GM19452 (cell line): ENCODE measurements at regions not wholly inside any gene's neighbourhood (a gene's known extent, or its start where the extent isn't known, plus 50 kb on each side); places are given as distances from the start of the nearest gene placed in this dataset.
"Not testable (repeated sequence)": the region's sequence is repeated elsewhere in the genome, so short reads cannot be mapped to it uniquely, and the experiment has no call there.

Experiments
- ATAC-seq: cut with Tn5 transposase; IDR thresholded peaks from one replicate; pipeline ENCODE4 v1.9.1; 2021; ENCODE audit not compliant: unreplicated experiment

- ATAC-seq: no peak
Observed at GRCh38 chr1:189983166-189983890, 494.3 kb downstream of the BRINP3 start.

- no peak for ATAC-seq
Observed at GRCh38 chr1:189986516-189986915, 491.1 kb downstream of the BRINP3 start.

- no peak for ATAC-seq
Observed at GRCh38 chr1:189987509-189987908, 490.2 kb downstream of the BRINP3 start.

GRCh38 chr1:189992856-189993255 lies 484.8 kb downstream of the BRINP3 start:
- no peak for ATAC-seq

- no peak for ATAC-seq
Observed at GRCh38 chr1:190000365-190000872, 477.2 kb downstream of the BRINP3 start.

- no peak for ATAC-seq
Observed at GRCh38 chr1:190001187-190001586, 476.5 kb downstream of the BRINP3 start.

GRCh38 chr1:190003376-190003775 lies 474.3 kb downstream of the BRINP3 start:
- ATAC-seq: no peak

- no peak for ATAC-seq
Observed at GRCh38 chr1:190011585-190011984, 466.1 kb downstream of the BRINP3 start.

GRCh38 chr1:190019151-190019550 lies 458.5 kb downstream of the BRINP3 start:
- not testable (repeated sequence) for ATAC-seq

GRCh38 chr1:190019717-190020116 lies 457.9 kb downstream of the BRINP3 start:
- ATAC-seq: no peak

- no peak for ATAC-seq
Observed at GRCh38 chr1:190022709-190023108, 455.0 kb downstream of the BRINP3 start.

GRCh38 chr1:190029441-190029840 lies 448.2 kb downstream of the BRINP3 start:
- no peak for ATAC-seq

- no peak for ATAC-seq
Observed at GRCh38 chr1:190043655-190044054, 434.0 kb downstream of the BRINP3 start.

- ATAC-seq: no peak
Observed at GRCh38 chr1:190046231-190046630, 431.4 kb downstream of the BRINP3 start.
